ENCODE measurements at regions not wholly inside any gene's neighbourhood (a gene's known extent, or its start where the extent isn't known, plus 50 kb on each side); places are given as distances from the start of the nearest gene placed in this dataset.

DNA sequence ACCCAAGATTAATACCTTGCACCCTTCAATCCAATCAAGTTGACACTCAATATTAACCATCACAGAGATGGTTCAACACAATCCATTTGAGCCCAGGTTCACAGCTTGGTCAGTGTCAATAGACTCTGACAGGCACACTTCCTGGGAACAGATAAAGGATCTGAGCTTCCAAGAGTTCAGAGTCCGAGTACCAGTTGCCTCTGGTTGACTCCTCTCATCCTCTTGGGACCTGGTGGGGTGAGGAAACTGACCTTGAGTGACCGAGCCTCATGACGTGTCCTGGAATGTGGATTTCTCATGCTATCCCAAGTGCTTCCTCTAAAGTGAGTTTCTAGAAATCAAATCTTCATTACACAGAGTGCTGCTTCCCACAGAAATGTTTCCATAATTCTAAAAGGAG lies 162.0 kb downstream of the CYP26A1 start:
- Mint-ChIP-seq H3K4me3 (ENCODE audit: low read depth) (no peak overlapping the region), H3K4me1 (ENCODE audit: low read depth) (no peaks in the 10 kb centered on the region), H3K9me3 (ENCODE audit: low read depth) (no peaks in the 10 kb centered on the region), H3K36me3 (ENCODE audit: insufficient read depth) (no peaks in the 10 kb centered on the region), H3K27ac (no peak overlapping the region), H3K27me3 (peaks cover 3% of the 10 kb centered on the region)
- no peak for DNase-seq (ENCODE audit: low spot score, unreplicated experiment)
- TF ChIP-seq, protein P1, sequence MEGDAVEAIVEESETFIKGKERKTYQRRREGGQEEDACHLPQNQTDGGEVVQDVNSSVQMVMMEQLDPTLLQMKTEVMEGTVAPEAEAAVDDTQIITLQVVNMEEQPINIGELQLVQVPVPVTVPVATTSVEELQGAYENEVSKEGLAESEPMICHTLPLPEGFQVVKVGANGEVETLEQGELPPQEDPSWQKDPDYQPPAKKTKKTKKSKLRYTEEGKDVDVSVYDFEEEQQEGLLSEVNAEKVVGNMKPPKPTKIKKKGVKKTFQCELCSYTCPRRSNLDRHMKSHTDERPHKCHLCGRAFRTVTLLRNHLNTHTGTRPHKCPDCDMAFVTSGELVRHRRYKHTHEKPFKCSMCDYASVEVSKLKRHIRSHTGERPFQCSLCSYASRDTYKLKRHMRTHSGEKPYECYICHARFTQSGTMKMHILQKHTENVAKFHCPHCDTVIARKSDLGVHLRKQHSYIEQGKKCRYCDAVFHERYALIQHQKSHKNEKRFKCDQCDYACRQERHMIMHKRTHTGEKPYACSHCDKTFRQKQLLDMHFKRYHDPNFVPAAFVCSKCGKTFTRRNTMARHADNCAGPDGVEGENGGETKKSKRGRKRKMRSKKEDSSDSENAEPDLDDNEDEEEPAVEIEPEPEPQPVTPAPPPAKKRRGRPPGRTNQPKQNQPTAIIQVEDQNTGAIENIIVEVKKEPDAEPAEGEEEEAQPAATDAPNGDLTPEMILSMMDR (IDR thresholded peaks at IDR 0.05; ENCODE audit: unreplicated experiment): no peak

GRCh38 chr10:93236393-93237040 lies 162.8 kb downstream of the CYP26A1 start:
- Mint-ChIP-seq H3K27ac (no peak overlapping the region), H3K9me3 (ENCODE audit: low read depth) (no peaks in the 10 kb centered on the region), H3K4me3 (ENCODE audit: low read depth) (no peak overlapping the region), H3K27me3 (peaks cover 3% of the 10 kb centered on the region), H3K4me1 (ENCODE audit: low read depth) (no peaks in the 10 kb centered on the region), H3K36me3 (ENCODE audit: insufficient read depth) (no peaks in the 10 kb centered on the region)
- TF ChIP-seq, protein P1 (IDR thresholded peaks at IDR 0.05; ENCODE audit: unreplicated experiment): no peak
- DNase-seq (ENCODE audit: low spot score, unreplicated experiment): no peak

DNA sequence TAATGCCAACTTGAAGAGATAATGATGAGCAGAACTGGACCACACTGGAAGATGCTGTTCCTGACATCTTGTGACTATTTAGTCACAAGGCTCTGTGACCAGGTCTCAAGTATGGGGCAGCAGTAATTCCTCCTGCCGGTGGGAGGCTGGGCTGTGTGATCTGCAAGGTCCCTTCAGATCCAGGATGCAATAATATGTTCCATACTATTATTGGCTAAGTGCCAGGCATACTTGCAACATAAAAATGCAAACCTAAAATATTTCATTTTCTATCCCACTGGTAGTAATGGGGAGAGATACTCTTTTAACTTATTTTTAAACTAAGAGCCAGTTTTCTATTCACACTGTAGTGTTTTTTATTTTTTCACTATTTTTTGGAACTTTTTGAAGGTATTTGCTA lies 171.5 kb downstream of the CYP26A1 start:
- TF ChIP-seq, protein P1 (IDR thresholded peaks at IDR 0.05; ENCODE audit: unreplicated experiment): no peak
- Mint-ChIP-seq H3K27me3 (peaks cover 2% of the 10 kb centered on the region), H3K4me1 (ENCODE audit: low read depth) (no peaks in the 10 kb centered on the region), H3K36me3 (ENCODE audit: insufficient read depth) (no peaks in the 10 kb centered on the region), H3K4me3 (ENCODE audit: low read depth) (no peak overlapping the region), H3K27ac (no peak overlapping the region), H3K9me3 (ENCODE audit: low read depth) (peaks cover 4% of the 10 kb centered on the region)
- no peak for DNase-seq (ENCODE audit: low spot score, unreplicated experiment)

- H3K27ac Mint-ChIP-seq: no peak overlapping the region
- H3K27me3 Mint-ChIP-seq: no peaks in the 10 kb centered on the region
- peaks cover 4% of the 10 kb centered on the region for H3K9me3 Mint-ChIP-seq (ENCODE audit: low read depth)
- H3K4me1 Mint-ChIP-seq (ENCODE audit: low read depth): no peaks in the 10 kb centered on the region
- TF ChIP-seq, protein P1 (IDR thresholded peaks at IDR 0.05; ENCODE audit: unreplicated experiment): no peak
- H3K4me3 Mint-ChIP-seq (ENCODE audit: low read depth): no peak overlapping the region
- H3K36me3 Mint-ChIP-seq (ENCODE audit: insufficient read depth): no peaks in the 10 kb centered on the region
- no peak for DNase-seq (ENCODE audit: low spot score, unreplicated experiment)
Measured at GRCh38 chr10:93245779-93246178, 172.1 kb downstream of the CYP26A1 start.

DNA sequence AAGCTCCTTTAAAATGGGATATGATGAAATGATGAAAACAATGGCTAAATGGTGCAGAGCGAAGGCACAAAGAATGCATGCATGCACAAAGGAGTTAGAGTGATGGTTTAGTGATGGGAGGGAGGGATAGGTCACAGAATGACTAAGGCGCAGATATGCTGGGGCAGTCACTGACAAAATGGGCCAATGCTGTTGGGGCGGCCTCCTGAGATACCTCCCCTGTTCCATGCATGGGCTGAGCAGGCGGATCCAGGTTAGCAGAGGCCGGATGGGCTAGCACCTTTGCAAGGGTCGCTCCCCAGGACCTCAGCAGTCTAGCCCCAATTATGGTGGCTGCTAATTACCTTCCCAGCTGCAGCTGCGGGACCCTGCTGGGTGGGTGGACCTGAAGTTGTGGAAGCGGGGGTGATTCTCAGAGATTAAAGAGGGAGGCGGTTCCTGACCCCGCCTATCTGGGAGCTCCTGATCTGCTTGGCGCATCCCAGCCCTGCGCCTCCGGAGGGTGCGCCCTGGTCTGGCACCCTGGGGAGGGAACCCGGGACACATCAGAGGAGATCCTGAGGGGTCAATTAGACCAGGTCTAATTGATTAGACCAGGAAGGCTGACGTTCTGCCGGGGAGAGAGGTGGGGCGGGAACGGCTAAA lies 175.0 kb downstream of the CYP26A1 start:
- Mint-ChIP-seq H3K27me3 (no peaks in the 10 kb centered on the region), H3K36me3 (ENCODE audit: insufficient read depth) (no peaks in the 10 kb centered on the region), H3K4me1 (ENCODE audit: low read depth) (no peaks in the 10 kb centered on the region), H3K27ac (no peak overlapping the region), H3K4me3 (ENCODE audit: low read depth) (no peak overlapping the region), H3K9me3 (ENCODE audit: low read depth) (peaks cover 4% of the 10 kb centered on the region)
- no peak for DNase-seq (ENCODE audit: low spot score, unreplicated experiment)
- TF ChIP-seq, protein P1 (IDR thresholded peaks at IDR 0.05; ENCODE audit: unreplicated experiment): no peak
